Occipital lobe (tissue), 1 donor: ENCODE measurements at regions not wholly inside any gene's neighbourhood (a gene's known extent, or its start where the extent isn't known, plus 50 kb on each side); places are given as distances from the start of the nearest gene placed in this dataset.
"Not testable (repeated sequence)": the region's sequence is repeated elsewhere in the genome, so short reads cannot be mapped to it uniquely, and the experiment has no call there.

Source experiments
- DNase-seq: peaks from one replicate; lab custom pipeline; 2025; lab: John Stamatoyannopoulos, UW

DNA sequence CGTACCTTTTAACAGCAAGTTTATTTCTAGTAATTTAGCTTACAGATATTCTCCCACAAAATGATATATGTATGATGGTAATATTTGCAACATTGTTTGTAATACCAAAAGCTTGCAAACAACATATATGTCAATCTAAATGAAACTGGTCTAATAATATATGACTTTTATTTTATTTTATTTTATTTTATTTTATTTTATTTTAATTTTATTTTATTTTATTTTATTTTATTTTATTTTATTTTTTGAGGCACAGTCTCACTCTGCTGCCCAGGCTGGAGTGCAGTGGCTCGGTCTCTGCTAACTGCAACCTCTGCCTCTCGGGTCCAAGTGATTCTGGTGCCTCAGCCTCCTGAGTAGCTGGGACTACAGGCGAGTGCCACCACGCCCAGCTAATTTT, 94.6 kb upstream of the ABCA1 start:
- DNase-seq, result not testable (repeated sequence)

DNA sequence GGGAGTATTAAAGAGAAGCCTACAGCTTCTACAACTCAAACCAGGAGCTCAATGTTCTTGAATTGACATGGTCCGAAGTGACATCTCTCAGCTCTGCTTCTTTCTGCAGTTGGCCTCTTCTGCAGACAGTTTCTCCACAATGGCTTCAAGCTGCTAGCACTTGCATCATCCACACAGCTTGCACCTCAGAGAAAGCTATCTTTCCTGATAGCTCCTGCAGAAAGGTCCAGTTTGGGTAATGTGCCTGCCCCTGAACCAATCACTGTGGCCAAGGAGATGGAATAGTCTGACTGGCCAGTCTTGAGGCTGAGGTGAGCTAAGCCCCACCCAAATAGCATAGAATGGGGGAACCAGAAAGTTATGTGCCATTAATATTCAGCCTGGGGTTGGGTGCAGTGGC, 95.8 kb upstream of the ABCA1 start:
- no peak for DNase-seq

DNA sequence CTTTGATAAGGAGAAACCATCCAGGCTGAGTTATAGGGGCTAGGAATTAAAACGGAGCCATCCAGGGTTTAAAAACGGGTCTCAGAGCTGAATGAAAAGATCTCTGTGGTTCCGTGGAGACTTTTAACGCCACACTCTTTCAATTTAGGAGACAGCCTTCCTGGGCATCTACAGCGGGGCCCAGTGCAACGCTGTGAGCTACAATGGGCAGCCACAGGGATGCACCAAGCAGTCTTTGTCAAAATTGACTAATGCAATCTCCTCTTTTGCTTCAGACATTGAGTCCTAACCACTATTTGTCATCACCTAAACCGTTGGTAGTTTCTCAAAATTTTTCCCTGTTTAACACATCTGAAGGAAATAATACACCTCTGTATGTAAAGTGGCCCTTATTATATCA, 96.6 kb upstream of the ABCA1 start:
- DNase-seq, result no peak

DNA sequence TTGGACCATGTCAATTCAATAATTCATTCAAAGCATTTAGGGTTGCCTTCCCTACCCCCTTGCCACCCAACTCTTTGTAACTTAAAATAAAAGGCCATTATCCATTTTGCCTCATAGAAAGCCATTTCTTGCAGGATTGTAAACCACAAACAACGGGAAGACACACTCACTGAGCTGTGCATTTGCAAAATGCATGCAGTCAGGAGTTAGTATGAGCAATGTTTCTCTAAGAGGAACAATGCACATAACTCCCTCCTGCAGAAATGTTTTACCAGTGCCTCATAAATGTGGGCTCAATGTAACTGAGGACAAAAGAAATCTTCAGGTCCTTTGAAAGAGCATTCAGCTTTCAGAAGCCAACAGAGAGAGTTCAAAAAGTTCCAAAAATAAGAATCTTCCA, 98.5 kb upstream of the ABCA1 start:
- DNase-seq, result no peak

DNA sequence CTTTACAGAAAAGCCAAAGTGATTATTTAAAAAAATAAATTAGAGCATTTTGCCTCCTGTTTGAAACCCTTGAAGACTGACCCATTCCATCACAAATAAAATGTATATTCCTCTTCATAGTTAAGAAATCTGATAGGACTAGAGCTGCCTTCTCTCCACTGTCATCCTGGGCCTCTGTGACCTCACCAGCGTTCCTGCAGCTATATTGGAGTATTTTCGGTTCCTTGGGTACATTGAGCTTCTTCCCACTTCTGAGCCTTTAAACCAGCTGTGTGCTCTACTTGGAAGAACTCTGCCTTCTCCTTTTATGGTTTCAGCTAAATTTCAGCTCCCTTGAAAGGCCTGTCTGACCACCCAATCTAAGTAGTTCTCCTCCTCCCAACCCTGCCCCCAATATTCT, 99.1 kb upstream of the ABCA1 start:
- no peak for DNase-seq

DNA sequence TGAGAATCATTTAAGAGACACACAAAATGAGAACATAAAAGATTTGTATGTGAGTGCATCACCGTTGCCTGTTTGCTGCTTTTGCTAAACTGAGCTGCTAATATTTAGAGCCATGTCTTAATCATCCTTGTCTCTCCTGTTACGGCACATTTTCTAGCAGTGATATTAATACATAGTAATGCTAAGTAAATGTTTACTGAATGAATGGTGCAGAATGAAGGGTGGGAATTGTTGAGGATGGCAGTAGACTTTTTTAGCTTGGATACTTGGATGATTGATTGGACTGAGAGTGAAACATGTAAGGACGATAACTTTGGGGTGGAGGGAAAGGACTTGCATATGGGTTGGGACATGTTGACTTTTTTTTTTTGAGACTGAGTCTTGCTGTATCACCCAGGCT, 102.3 kb upstream of the ABCA1 start:
- no peak for DNase-seq

DNA sequence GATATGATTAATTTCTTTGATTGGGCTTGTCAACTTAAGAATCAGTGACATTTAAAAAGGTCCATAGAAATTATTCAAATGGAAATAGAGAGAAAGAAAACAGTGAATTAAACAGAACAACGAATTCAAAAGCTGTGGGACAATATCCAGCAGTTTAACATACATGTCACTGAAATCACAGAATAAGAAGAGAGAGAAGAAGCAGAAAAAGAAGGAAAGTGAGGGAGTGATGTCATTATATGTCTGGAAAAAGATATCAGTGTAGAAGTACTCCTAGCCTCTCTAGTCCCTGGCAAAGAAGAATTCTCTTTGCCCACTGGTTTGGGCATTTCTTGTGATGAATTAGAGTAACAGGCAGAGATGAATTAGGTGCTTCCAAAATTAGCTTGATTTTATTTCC, 109.2 kb upstream of the ABCA1 start:
- DNase-seq, result no peak

GRCh38 chr9:105038051-105038450, 110.1 kb upstream of the ABCA1 start:
- DNase-seq, result no peak

GRCh38 chr9:105039175-105039799, 111.3 kb upstream of the ABCA1 start:
- no peak for DNase-seq

GRCh38 chr9:105043370-105043936, 115.5 kb upstream of the ABCA1 start:
- no peak for DNase-seq

DNA sequence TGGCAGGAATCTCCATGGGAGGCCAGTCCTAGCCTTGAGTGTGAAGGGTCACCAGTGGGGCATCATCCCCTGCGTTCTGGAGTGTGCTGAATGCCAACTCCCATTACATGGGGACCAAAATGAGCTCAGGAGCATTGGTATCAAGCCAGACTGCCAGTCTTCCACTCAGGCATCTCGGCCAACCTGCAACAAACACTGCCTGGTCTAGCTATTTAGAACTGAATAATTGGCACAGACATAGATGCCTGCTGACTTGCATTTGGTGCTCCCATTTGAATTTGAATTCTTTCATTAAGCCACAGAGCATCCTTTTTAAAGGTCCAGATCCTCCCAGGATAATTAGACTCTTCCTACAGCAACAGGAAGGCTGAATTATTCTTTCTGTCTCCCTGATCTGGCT, 116.6 kb upstream of the ABCA1 start:
- DNase-seq, result no peak

DNA sequence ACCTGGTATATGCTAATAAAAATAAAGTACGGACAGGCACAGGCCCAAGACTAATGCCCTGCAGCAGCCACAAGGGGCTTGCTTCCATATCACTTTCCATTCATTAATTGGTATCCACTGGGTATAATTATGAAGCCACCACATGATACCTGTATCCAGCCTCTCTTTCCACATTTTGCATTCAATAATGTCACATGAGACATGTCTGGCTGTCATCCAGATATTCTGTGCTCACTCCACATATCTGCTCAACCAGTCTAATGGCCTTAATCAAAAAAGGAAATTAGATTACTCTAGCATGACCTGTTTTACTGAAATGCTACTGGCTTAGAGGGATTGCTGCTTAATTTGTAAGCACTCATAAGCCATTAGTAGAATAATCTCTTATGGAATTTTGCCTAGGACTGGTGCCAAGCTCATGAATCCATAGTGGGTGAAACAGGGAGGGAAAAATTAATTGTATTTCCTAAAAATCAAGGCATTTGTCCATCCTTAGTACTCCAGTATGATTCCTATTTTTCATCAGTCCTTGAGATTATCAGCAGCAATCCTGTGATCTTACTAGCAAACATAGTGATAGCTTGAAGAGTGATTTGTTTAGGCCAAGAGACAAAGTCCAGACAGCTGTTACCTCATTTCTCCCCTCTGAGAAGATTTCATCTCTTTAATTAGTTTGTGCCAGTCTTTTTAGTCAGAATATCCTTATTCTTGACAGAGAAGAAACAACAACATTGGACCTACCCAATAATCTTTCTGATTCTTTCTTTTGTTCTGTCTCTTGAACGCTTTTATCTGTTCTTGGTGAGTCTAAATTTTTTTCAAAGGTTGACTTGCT, 119.2 kb upstream of the ABCA1 start:
- no peak for DNase-seq

- DNase-seq, result no peak
Observed at GRCh38 chr9:105047742-105048041, 119.7 kb upstream of the ABCA1 start.

GRCh38 chr9:105048331-105048730, 120.4 kb upstream of the ABCA1 start:
- DNase-seq, result no peak

- no peak for DNase-seq
Observed at GRCh38 chr9:105050296-105050695, 122.3 kb upstream of the ABCA1 start.

- DNase-seq, result no peak
Observed at GRCh38 chr9:105051897-105052296, 123.9 kb upstream of the ABCA1 start.

DNA sequence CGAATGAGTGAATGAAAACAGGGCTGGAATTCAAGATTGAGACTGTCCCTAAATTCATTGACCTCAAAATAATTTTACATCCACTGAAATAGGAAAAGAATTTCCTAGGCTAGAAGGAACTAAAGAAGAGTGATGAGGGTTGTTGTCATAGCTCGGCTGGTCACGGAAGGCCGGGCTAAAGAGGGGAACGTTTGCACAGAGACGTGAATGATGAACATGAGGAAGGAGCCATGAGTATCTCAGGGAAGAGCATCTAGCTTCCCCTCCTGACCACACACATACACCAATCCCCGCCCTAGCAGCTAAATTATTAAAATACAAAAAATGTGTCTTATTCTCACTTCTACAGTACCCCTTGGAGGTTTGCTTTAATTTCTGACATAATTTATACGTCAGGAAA, 124.4 kb upstream of the ABCA1 start:
- no peak for DNase-seq

DNA sequence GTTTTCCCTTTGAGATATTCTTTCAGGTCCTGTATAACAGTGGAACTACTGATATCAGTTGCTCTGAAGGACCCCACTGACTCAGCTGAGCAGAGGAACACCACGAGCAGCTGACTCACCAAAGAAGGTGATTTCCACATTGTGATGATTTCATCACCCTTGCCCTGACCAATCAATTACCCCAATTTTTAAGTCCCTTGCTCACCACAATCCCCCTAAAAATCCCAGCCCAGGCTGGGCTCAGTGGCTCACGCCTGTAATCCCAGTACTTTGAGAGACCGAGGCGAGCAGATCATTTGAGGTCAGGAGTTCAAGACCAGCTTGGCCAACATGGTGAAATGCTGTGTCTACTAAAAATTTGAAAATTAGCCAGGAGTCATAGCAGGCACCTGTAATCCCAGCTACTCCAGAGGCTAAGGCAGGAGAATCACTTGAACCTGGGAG, 125.3 kb upstream of the ABCA1 start:
- no peak for DNase-seq

GRCh38 chr9:105054491-105054890, 126.5 kb upstream of the ABCA1 start:
- no peak for DNase-seq

GRCh38 chr9:105055917-105056316, 128.0 kb upstream of the ABCA1 start:
- DNase-seq, result no peak

DNA sequence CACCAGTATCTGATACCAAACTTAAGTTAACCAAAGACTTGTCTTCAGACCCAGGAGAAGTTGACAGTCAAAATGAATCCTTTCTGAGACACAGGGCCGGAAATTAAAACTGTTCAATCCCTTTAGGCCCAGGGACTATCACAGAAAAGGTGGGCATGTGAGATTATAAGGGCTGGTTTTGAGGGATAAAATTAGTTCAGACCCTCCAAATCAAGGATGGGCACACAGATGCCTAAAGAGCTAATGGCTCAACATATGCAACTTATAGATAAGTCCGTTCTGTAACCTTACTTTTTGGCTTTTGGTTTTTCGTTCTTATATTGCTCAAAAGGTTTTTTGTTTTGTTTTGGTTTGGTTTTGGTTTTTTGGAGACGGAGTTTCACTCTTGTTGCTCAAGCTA, 129.6 kb upstream of the ABCA1 start:
- no peak for DNase-seq

DNA sequence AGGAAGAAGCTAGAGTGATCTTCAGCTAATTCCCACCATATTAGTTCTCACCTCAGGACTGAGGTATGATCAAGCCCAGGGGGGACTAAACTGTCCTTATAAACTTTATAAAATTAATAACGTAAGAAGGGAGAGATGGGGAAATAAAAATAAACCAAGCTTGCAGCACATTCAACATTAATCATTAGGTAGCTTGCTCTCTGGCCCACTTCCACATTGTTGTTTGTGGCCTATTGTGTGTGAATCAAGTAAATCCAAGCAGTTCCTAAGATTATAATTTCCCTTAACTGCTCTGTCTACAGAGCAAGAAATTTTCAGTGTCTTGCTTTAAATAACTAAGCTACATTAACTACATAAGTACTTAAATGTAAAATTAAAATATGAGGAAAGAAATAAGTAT, 131.3 kb upstream of the ABCA1 start:
- no peak for DNase-seq

DNA sequence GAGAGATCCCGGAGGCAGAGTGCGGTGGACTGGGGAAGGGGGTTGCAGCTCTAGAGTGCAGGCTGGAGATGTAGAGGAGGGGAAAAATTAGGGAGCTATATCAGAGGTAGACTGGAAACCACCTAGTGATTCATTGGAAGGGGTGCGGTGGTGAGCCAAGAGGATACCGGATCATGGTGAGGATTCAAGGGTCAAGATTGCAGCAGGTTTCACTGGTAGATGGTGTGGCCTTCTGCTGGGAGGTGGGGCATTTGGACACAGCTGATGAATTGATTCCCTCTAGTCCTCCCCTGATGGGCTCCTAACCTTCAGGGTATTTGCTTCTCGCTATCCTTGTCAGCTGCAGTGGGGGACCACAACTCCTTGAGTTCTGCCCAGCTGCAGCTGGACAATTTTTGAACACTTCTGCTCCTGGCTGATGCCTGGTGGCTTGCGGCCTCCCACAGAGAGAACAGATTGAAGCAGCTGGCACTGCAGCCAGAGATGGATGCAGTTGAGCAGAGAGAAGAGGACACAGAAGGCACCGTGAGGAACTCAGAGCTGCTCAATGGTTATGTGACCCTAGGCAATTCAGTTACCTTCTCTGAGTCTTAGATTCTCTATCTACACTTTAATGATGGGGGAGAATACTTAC, 134.4 kb upstream of the ABCA1 start:
- DNase-seq, result no peak
